ENCODE measurements at regions not wholly inside any gene's neighbourhood (a gene's known extent, or its start where the extent isn't known, plus 50 kb on each side); places are given as distances from the start of the nearest gene placed in this dataset.
A peak's percentile ranks its signal among the peaks of the same experiment; 100 is the strongest.

- no peak overlapping the region for H3K4me3 ChIP-seq (replicated peaks; ENCODE audit: insufficient read depth, low read length)
- no peaks in the 10 kb centered on the region for H3K27me3 ChIP-seq (ENCODE audit: insufficient read depth, poor library complexity, severe bottlenecking)
- H3K27ac ChIP-seq (replicated peaks), result no peak overlapping the region
- no peak for TF ChIP-seq CTCF (IDR thresholded peaks at IDR 0.05; ENCODE audit: insufficient read depth, low read length)
- TF ChIP-seq, protein P1, sequence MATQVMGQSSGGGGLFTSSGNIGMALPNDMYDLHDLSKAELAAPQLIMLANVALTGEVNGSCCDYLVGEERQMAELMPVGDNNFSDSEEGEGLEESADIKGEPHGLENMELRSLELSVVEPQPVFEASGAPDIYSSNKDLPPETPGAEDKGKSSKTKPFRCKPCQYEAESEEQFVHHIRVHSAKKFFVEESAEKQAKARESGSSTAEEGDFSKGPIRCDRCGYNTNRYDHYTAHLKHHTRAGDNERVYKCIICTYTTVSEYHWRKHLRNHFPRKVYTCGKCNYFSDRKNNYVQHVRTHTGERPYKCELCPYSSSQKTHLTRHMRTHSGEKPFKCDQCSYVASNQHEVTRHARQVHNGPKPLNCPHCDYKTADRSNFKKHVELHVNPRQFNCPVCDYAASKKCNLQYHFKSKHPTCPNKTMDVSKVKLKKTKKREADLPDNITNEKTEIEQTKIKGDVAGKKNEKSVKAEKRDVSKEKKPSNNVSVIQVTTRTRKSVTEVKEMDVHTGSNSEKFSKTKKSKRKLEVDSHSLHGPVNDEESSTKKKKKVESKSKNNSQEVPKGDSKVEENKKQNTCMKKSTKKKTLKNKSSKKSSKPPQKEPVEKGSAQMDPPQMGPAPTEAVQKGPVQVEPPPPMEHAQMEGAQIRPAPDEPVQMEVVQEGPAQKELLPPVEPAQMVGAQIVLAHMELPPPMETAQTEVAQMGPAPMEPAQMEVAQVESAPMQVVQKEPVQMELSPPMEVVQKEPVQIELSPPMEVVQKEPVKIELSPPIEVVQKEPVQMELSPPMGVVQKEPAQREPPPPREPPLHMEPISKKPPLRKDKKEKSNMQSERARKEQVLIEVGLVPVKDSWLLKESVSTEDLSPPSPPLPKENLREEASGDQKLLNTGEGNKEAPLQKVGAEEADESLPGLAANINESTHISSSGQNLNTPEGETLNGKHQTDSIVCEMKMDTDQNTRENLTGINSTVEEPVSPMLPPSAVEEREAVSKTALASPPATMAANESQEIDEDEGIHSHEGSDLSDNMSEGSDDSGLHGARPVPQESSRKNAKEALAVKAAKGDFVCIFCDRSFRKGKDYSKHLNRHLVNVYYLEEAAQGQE (IDR thresholded peaks at IDR 0.05; ENCODE audit: insufficient replicate concordance, low read depth), result no peak
- TF ChIP-seq POLR2AphosphoS5 (IDR thresholded peaks at IDR 0.05; ENCODE audit: low read depth), result no peak
- TF ChIP-seq SPI1 (IDR thresholded peaks at IDR 0.05; ENCODE audit: borderline replicate concordance, low read depth), result no peak
- TF ChIP-seq GABPA (IDR thresholded peaks at IDR 0.05; ENCODE audit: low read depth), result no peak
- no peak for DNase-seq (ENCODE audit: low read depth in 1 of 2, low spot score in 1 of 2)
These were observed 84.6 kb upstream of the FMR1 start for GRCh38 chrX:147827070-147827469.

GRCh38 chrX:147828719-147829118 lies 83.0 kb upstream of the FMR1 start:
- Histone ChIP-seq H3K4me3 (replicated peaks; ENCODE audit: insufficient read depth, low read length) (no peak overlapping the region), H3K27me3 (ENCODE audit: insufficient read depth, poor library complexity, severe bottlenecking) (no peaks in the 10 kb centered on the region), H3K27ac (replicated peaks) (no peak overlapping the region)
- TF ChIP-seq CTCF (IDR thresholded peaks at IDR 0.05; ENCODE audit: insufficient read depth, low read length), result no peak
- DNase-seq (ENCODE audit: low read depth in 1 of 2, low spot score in 1 of 2), result no peak

DNA sequence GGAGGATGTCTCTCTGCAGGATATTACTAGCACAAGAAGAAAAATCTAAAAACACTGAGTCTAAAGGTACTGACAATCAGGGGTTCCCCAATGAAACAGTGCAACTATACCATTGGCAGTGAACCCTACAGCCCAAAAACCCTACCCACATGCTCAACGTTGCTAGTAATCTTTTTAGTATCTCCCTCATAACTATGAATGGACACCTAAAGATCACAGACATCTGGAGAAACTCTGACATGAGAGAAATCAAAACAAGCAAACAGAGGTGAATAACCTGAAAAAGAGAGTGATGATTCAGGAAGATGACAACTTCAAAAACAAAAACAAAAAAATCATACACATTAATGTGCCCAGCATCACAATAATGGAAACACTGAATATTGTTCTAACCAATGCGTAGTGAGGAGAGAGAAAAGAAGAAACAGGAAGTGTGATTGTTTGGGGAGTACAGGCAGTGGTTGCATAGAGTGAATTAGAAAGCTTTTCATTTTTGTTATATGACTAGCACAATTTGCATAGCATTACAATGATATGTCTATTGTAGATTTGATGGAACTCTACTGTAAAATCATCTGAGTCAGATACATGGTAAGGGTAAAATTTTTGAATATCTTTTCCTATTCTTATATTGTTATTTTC lies 78.9 kb upstream of the FMR1 start:
- H3K27me3 ChIP-seq (ENCODE audit: insufficient read depth, poor library complexity, severe bottlenecking), result peaks cover 4% of the 10 kb centered on the region
- no peak overlapping the region for H3K27ac ChIP-seq (replicated peaks)
- no peak for DNase-seq (ENCODE audit: low read depth in 1 of 2, low spot score in 1 of 2)
- TF ChIP-seq POLR2AphosphoS5 (IDR thresholded peaks at IDR 0.05; ENCODE audit: low read depth) (no peak), SPI1 (IDR thresholded peaks at IDR 0.05; ENCODE audit: borderline replicate concordance, low read depth) (peak; percentile 52), GABPA (IDR thresholded peaks at IDR 0.05; ENCODE audit: low read depth) (no peak), CTCF (IDR thresholded peaks at IDR 0.05; ENCODE audit: insufficient read depth, low read length) (no peak)
- TF ChIP-seq, protein P1 (IDR thresholded peaks at IDR 0.05; ENCODE audit: insufficient replicate concordance, low read depth), result no peak
- no peak overlapping the region for H3K4me3 ChIP-seq (replicated peaks; ENCODE audit: insufficient read depth, low read length)
